ENCODE measurements at regions not wholly inside any gene's neighbourhood (a gene's known extent, or its start where the extent isn't known, plus 50 kb on each side); places are given as distances from the start of the nearest gene placed in this dataset.

- no peak for TF ChIP-seq Cebpa-rat (IDR thresholded peaks at IDR 0.05)
- Histone ChIP-seq H3K36me3 (no peaks in the 10 kb centered on the region), H3K27ac (no peak overlapping the region), H3K4me3 (no peak overlapping the region), H3K4me2 (no peak overlapping the region), H3K9ac (no peak overlapping the region), H3K27me3 (no peaks in the 10 kb centered on the region), H4K20me1 (no peaks in the 10 kb centered on the region), H3K4me1 (peaks cover 0 to 7% (median 3%) of the 10 kb centered on the region in 10 experiments; a peak in 9 of 20 replicates), H3K9me3 (replicated peaks in 1 of 11) (no peaks in the 10 kb centered on the region)
Observed at GRCh38 chr5:114238771-114239313, 123.0 kb upstream of the KCNN2 start.

GRCh38 chr5:114243281-114243971 is 118.4 kb upstream of the KCNN2 start:
- no peaks in the 10 kb centered on the region for H3K27me3 ChIP-seq
- peak overlapping the region in 5 of 11 experiments; percentile 5 to 42 (median 29); a peak in 5 of 22 replicates for H3K27ac ChIP-seq
- H3K4me1 ChIP-seq, result peaks cover 0 to 10% (median 8%) of the 10 kb centered on the region in 10 experiments; a peak in 10 of 20 replicates
- no peaks in the 10 kb centered on the region for H3K36me3 ChIP-seq
- no peak overlapping the region for H3K4me3 ChIP-seq
- no peak for TF ChIP-seq Cebpa-rat (IDR thresholded peaks at IDR 0.05)
- no peaks in the 10 kb centered on the region for H3K9me3 ChIP-seq (replicated peaks in 1 of 11)
- H4K20me1 ChIP-seq, result no peaks in the 10 kb centered on the region
- peak overlapping the region in 6 of 11 experiments; percentile 15 to 38 (median 26); a peak in 6 of 22 replicates for H3K4me2 ChIP-seq
- no peak overlapping the region for H3K9ac ChIP-seq

GRCh38 chr5:114243972-114244317 is 117.9 kb upstream of the KCNN2 start:
- Histone ChIP-seq H4K20me1 (no peaks in the 10 kb centered on the region), H3K27me3 (no peaks in the 10 kb centered on the region), H3K9ac (no peak overlapping the region), H3K4me3 (no peak overlapping the region), H3K36me3 (no peaks in the 10 kb centered on the region), H3K9me3 (replicated peaks in 1 of 11) (no peaks in the 10 kb centered on the region), H3K27ac (peak overlapping the region in 5 of 11 experiments; percentile 25 to 42 (median 29); a peak in 6 of 22 replicates), H3K4me2 (peak overlapping the region in 7 of 11 experiments; percentile 18 to 42 (median 28); a peak in 7 of 22 replicates), H3K4me1 (peaks cover 0 to 10% (median 8%) of the 10 kb centered on the region in 10 experiments; a peak in 10 of 20 replicates)
- TF ChIP-seq Cebpa-rat (IDR thresholded peaks at IDR 0.05), result no peak

- no peaks in the 10 kb centered on the region for H4K20me1 ChIP-seq
- H3K4me1 ChIP-seq, result no peaks in the 10 kb centered on the region
- H3K9ac ChIP-seq, result no peak overlapping the region
- no peaks in the 10 kb centered on the region for H3K36me3 ChIP-seq
- no peak for TF ChIP-seq Cebpa-rat (IDR thresholded peaks at IDR 0.05)
- H3K27me3 ChIP-seq, result no peaks in the 10 kb centered on the region
- no peak overlapping the region for H3K4me2 ChIP-seq
- no peak overlapping the region for H3K27ac ChIP-seq
- no peaks in the 10 kb centered on the region for H3K9me3 ChIP-seq (replicated peaks in 1 of 11)
- no peak overlapping the region for H3K4me3 ChIP-seq
Observed at GRCh38 chr5:114249823-114250222, 112.0 kb upstream of the KCNN2 start.

GRCh38 chr5:114250536-114250935 is 111.3 kb upstream of the KCNN2 start:
- Histone ChIP-seq H3K27me3 (no peaks in the 10 kb centered on the region), H3K4me3 (no peak overlapping the region), H3K4me2 (no peak overlapping the region), H3K27ac (no peak overlapping the region), H3K36me3 (no peaks in the 10 kb centered on the region), H3K9ac (no peak overlapping the region), H3K9me3 (replicated peaks in 1 of 11) (no peaks in the 10 kb centered on the region), H3K4me1 (no peaks in the 10 kb centered on the region), H4K20me1 (no peaks in the 10 kb centered on the region)
- TF ChIP-seq Cebpa-rat (IDR thresholded peaks at IDR 0.05), result no peak

GRCh38 chr5:114252226-114252625 is 109.6 kb upstream of the KCNN2 start:
- Histone ChIP-seq H3K36me3 (no peaks in the 10 kb centered on the region), H3K4me1 (no peaks in the 10 kb centered on the region), H3K4me3 (no peak overlapping the region), H4K20me1 (no peaks in the 10 kb centered on the region), H3K27ac (no peak overlapping the region), H3K4me2 (no peak overlapping the region), H3K27me3 (no peaks in the 10 kb centered on the region), H3K9ac (no peak overlapping the region), H3K9me3 (replicated peaks in 1 of 11) (no peaks in the 10 kb centered on the region)
- no peak for TF ChIP-seq Cebpa-rat (IDR thresholded peaks at IDR 0.05)

- Histone ChIP-seq H3K4me2 (no peak overlapping the region), H3K9ac (no peak overlapping the region), H3K4me3 (no peak overlapping the region), H3K27ac (no peak overlapping the region), H4K20me1 (no peaks in the 10 kb centered on the region), H3K27me3 (no peaks in the 10 kb centered on the region), H3K9me3 (replicated peaks in 1 of 11) (no peaks in the 10 kb centered on the region), H3K4me1 (no peaks in the 10 kb centered on the region), H3K36me3 (no peaks in the 10 kb centered on the region)
- no peak for TF ChIP-seq Cebpa-rat (IDR thresholded peaks at IDR 0.05)
Observed at GRCh38 chr5:114255260-114255659, 106.6 kb upstream of the KCNN2 start.

GRCh38 chr5:114261989-114262388 is 99.9 kb upstream of the KCNN2 start:
- no peaks in the 10 kb centered on the region for H3K36me3 ChIP-seq
- no peak overlapping the region for H3K9ac ChIP-seq
- H3K9me3 ChIP-seq (replicated peaks in 1 of 11), result no peaks in the 10 kb centered on the region
- no peaks in the 10 kb centered on the region for H3K27me3 ChIP-seq
- H3K4me2 ChIP-seq, result no peak overlapping the region
- no peaks in the 10 kb centered on the region for H3K4me1 ChIP-seq
- no peak for TF ChIP-seq Cebpa-rat (IDR thresholded peaks at IDR 0.05)
- no peaks in the 10 kb centered on the region for H4K20me1 ChIP-seq
- no peak overlapping the region for H3K4me3 ChIP-seq
- no peak overlapping the region for H3K27ac ChIP-seq

GRCh38 chr5:114265432-114266060 is 96.3 kb upstream of the KCNN2 start:
- Histone ChIP-seq H4K20me1 (no peaks in the 10 kb centered on the region), H3K4me2 (no peak overlapping the region), H3K27me3 (no peaks in the 10 kb centered on the region), H3K9me3 (replicated peaks in 1 of 11) (no peaks in the 10 kb centered on the region), H3K4me1 (no peaks in the 10 kb centered on the region), H3K36me3 (no peaks in the 10 kb centered on the region), H3K4me3 (no peak overlapping the region), H3K9ac (no peak overlapping the region), H3K27ac (no peak overlapping the region)
- no peak for TF ChIP-seq Cebpa-rat (IDR thresholded peaks at IDR 0.05)

GRCh38 chr5:114266374-114266773 is 95.5 kb upstream of the KCNN2 start:
- no peak overlapping the region for H3K4me2 ChIP-seq
- H3K4me1 ChIP-seq, result no peaks in the 10 kb centered on the region
- no peak overlapping the region for H3K9ac ChIP-seq
- H3K27ac ChIP-seq, result no peak overlapping the region
- H3K36me3 ChIP-seq, result no peaks in the 10 kb centered on the region
- H4K20me1 ChIP-seq, result no peaks in the 10 kb centered on the region
- H3K27me3 ChIP-seq, result no peaks in the 10 kb centered on the region
- TF ChIP-seq Cebpa-rat (IDR thresholded peaks at IDR 0.05), result no peak
- no peaks in the 10 kb centered on the region for H3K9me3 ChIP-seq (replicated peaks in 1 of 11)
- H3K4me3 ChIP-seq, result no peak overlapping the region

All from BLaER1 treated with 17β-estradiol and CSF1 and Interleukin-3, amounts not matched to agents 10 nM and 100 nM (cell line).